Esophagus squamous epithelium (tissue), 5 donors: ENCODE measurements at regions not wholly inside any gene's neighbourhood (a gene's known extent, or its start where the extent isn't known, plus 50 kb on each side); places are given as distances from the start of the nearest gene placed in this dataset.

Source experiments
- DNase-seq: peaks from one replicate; lab custom pipeline; 2025; lab: John Stamatoyannopoulos, UW
- H3K27ac ChIP-seq, 4 donors: fragments of 200-600 bp; sonication (generic); one replicate each; pipeline ENCODE4 v1.5.1; 2016 to 2019; ENCODE audit warnings: mild to moderate bottlenecking in 1 of 4
- H3K27me3 ChIP-seq, 4 donors: fragments of 200-600 bp; sonication (generic); 1 replicate in 3 of 4; 2 replicates in 1 of 4; pipeline versions ENCODE4 v1.5.1 to v1.6.0; 2017 to 2021; ENCODE audit warnings: antibody characterized with exemption in 1 of 4
- H3K36me3 ChIP-seq, 3 donors: fragments of 200-600 bp; sonication (generic); one replicate each; pipeline ENCODE4 v1.5.1; 2016 to 2019
- H3K4me1 ChIP-seq, 3 donors: fragments of 200-600 bp; sonication (generic); one replicate each; pipeline ENCODE4 v1.5.1; 2017 to 2019
- H3K4me3 ChIP-seq, 4 donors: fragments of 200-600 bp; sonication (generic); 1 replicate in 3 of 4; 2 replicates in 1 of 4; pipeline ENCODE4 v1.5.1; 2016 to 2019; ENCODE audit warnings: mild to moderate bottlenecking in 2 of 4, moderate library complexity in 1 of 4
- H3K9me3 ChIP-seq, 3 donors: fragments of 200-600 bp; sonication (generic); one replicate each; pipeline ENCODE4 v1.5.1; 2016 to 2019
- POLR2A ChIP-seq, 4 donors: fragments of 450-650 bp; IDR thresholded peaks; one replicate each; pipeline ENCODE4 v1.6.1; 2017; ENCODE audit warnings: antibody characterized with exemption in 4 of 4, mild to moderate bottlenecking in 4 of 4, moderate library complexity in 3 of 4
- WGBS, 2 donors: methylation state at CpG; one replicate each; pipeline ENCODE4 v1.1.5; 2018; 5-methylcytosine and 5-hydroxymethylcytosine counted together
- intact Hi-C: fragments of 100-400 bp; cut with DNase I; formaldehyde crosslinking; loops from one replicate; pipeline ENCODE4 v1.15.0; 2022
- TF ChIP-seq, protein P1 (sequence below), 6 experiments: fragments of 450-650 bp in 4 of 6; fragments of 200-600 bp in 2 of 6; sonication (generic) in 2 of 6; IDR thresholded peaks; one replicate each; pipeline ENCODE4 v1.5.1; 2016 to 2019; ENCODE audit warnings: antibody characterized with exemption in 6 of 6, mild to moderate bottlenecking in 4 of 6, moderate library complexity in 4 of 6
- donor health status: DM: yes; HTN: yes; CAD: no.

DNA sequence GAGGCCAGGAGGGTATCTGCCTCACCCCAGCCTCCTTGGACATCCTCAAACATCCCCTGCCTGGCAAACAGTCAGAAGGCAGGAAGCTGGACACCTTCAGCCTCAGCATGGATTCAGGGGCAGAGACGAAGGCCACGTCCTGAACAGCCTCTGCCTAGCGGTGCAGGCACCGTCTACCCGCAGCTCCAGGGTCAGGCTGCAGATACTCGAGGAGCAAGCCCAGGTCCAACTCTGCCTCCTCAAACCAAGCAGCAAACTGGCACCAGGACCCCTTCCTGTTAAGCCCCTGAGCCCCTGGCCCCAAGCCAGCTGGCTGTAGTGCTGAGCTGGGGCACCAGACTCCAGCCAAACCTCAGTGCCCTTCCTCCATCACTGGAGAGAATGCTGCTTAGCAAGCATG lies 494.7 kb downstream of the NPHP4 start:
- DNase-seq, result no peak

DNA sequence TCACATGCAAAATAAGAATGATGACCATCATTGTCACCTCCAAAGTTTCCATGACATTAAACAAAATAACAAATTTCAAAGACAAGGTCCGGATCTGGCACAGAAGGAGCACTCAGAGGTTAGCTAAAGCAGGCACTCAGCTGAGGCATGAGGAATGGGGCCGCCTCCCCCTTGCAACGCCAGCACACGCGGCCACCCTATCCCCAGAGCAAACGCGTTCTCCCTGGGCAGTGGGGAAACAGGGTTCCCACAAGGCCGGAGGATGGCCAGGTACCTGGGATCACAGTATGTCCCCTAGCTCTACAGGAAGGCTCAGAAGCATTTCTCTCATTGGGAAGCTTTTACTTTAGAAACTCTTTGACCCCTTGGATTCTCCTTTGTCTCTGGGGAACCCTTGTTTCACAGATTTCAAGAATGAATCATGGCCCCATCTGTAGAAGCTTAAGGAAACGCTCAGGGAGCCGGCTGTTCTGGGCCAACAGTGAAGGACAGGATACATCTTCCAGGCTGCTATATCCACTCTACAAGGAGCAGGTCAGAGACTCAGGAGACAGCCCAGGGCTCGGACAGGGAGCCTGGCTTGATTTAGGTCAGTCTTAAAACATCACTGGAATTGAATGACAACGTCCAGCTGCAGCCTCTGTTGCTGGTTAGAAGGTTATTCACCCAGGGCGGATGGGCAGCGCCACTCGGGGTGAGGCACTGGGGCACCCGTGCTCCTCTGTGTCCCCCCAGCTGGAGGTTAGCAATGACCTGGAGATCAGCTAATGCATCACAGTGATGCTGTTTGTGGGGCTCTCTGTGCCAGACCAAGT lies 496.4 kb downstream of the NPHP4 start:
- DNase-seq, result no peak
- Histone ChIP-seq H3K4me1 (peaks cover 9 to 53% (median 14%) of the 10 kb centered on the region in 3 donors), H3K36me3 (no peaks in the 10 kb centered on the region), H3K9me3 (no peaks in the 10 kb centered on the region), H3K4me3 (no peak overlapping the region), H3K27ac (no peak overlapping the region), H3K27me3 (peaks cover 0 to 87% (median 0%) of the 10 kb centered on the region in 4 donors)
- TF ChIP-seq POLR2A (IDR thresholded peaks at IDR 0.05), result no peak
- TF ChIP-seq, protein P1, sequence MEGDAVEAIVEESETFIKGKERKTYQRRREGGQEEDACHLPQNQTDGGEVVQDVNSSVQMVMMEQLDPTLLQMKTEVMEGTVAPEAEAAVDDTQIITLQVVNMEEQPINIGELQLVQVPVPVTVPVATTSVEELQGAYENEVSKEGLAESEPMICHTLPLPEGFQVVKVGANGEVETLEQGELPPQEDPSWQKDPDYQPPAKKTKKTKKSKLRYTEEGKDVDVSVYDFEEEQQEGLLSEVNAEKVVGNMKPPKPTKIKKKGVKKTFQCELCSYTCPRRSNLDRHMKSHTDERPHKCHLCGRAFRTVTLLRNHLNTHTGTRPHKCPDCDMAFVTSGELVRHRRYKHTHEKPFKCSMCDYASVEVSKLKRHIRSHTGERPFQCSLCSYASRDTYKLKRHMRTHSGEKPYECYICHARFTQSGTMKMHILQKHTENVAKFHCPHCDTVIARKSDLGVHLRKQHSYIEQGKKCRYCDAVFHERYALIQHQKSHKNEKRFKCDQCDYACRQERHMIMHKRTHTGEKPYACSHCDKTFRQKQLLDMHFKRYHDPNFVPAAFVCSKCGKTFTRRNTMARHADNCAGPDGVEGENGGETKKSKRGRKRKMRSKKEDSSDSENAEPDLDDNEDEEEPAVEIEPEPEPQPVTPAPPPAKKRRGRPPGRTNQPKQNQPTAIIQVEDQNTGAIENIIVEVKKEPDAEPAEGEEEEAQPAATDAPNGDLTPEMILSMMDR (IDR thresholded peaks at IDR 0.05), result no peak
- intact Hi-C loops, result no loop called here
- WGBS, 2 donors, result 65 to 89% methylated on average over 8 to 9 of the region's 16 CpGs

More for the DNA sequence above, 494.7 kb downstream of the NPHP4 start:
- Histone ChIP-seq H3K27ac (no peak overlapping the region), H3K4me1 (peaks cover 9 to 53% (median 14%) of the 10 kb centered on the region in 3 donors), H3K4me3 (no peak overlapping the region), H3K9me3 (no peaks in the 10 kb centered on the region), H3K27me3 (peaks cover 0 to 83% (median 0%) of the 10 kb centered on the region in 4 donors), H3K36me3 (no peaks in the 10 kb centered on the region)
- intact Hi-C loops, result no loop called here
- no CpG with 5 or more reads among the region's 6 CpGs for WGBS, 2 donors
- TF ChIP-seq, protein P1 (IDR thresholded peaks at IDR 0.05), result no peak
- no peak for TF ChIP-seq POLR2A (IDR thresholded peaks at IDR 0.05)

DNA sequence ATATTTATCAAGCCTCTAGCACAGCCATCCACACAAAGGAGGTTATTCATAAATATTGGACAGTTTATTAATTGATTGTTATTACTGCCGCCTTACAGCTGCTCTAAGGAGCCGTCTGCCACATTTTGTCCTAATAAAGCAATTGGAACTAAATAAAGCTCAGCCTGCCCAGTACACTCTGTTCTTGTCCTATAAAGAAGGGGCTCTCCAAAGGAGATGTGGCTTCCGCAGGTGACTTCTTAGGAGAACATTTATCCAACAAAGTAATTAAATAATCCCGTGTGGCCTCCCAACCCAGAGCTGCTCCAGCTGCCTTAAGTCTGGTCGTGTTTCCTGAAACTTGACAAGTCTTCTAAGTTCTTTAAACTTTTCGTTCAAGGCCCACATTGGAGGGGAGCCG lies 497.7 kb downstream of the NPHP4 start:
- Histone ChIP-seq H3K27me3 (peaks cover 0 to 95% (median 0%) of the 10 kb centered on the region in 4 donors), H3K4me1 (peaks cover 9 to 60% (median 14%) of the 10 kb centered on the region in 3 donors), H3K27ac (no peak overlapping the region), H3K4me3 (no peak overlapping the region), H3K36me3 (no peaks in the 10 kb centered on the region), H3K9me3 (no peaks in the 10 kb centered on the region)
- 39 to 44% methylated on average over 7 of the region's 7 CpGs for WGBS, 2 donors
- DNase-seq, result no peak
- intact Hi-C loops, result no loop called here
- TF ChIP-seq POLR2A (IDR thresholded peaks at IDR 0.05), result no peak
- TF ChIP-seq, protein P1 (IDR thresholded peaks at IDR 0.05), result no peak

DNA sequence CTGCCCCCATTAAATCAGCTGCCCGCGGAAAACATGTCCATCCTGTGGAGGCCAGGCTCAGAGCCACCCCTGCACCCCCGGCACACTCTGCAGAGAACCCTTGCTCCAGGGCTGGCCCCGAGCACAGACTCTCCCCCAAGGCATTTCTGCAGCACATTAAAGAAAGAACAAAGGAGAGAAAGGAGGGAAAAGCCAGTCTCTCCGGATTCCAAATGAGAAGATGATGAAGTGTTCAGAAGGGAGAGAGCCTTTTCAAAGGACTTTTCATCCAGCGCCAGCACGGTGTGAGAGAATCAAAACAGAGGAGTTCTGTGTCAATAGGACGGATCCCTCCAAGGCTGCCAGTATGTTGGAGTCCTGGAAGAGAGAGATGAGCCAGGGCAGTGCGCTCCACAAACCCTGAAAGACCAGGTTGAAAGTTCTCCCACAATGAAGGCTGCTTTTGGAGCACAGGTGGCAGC lies 498.3 kb downstream of the NPHP4 start:
- TF ChIP-seq, protein P1 (IDR thresholded peaks at IDR 0.05), result no peak
- no peak for TF ChIP-seq POLR2A (IDR thresholded peaks at IDR 0.05)
- 12 to 22% methylated on average over 7 of the region's 9 CpGs for WGBS, 2 donors
- DNase-seq, result no peak
- peaks cover 9 to 60% (median 14%) of the 10 kb centered on the region in 3 donors for H3K4me1 ChIP-seq
- intact Hi-C loops, result no loop called here
- peak overlapping the region in 1 of 4 donors; percentile 25 for H3K27ac ChIP-seq
- no peaks in the 10 kb centered on the region for H3K36me3 ChIP-seq
- no peaks in the 10 kb centered on the region for H3K9me3 ChIP-seq
- peaks cover 0 to 100% (median 0%) of the 10 kb centered on the region in 4 donors for H3K27me3 ChIP-seq
- H3K4me3 ChIP-seq, result no peak overlapping the region

DNA sequence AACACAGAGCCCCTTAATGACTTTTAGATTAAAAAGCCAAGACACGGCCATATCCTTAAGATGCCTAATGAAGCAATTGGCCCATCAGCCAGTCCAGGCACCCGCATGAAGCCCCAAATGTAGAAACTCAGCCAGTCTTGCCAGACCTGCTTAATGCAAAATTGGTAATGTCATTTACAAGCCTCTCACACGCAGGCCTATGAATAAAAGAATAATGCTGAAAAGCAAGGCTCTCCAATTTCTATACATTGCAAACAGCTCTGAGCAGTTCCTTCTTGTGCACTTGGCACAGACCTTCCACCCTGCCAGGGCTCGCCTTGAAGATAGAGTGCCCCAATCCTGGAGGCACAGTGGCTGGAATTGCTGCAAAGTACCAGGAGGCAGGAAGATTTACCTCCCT lies 498.9 kb downstream of the NPHP4 start:
- Histone ChIP-seq H3K27me3 (peaks cover 0 to 99% (median 0%) of the 10 kb centered on the region in 4 donors), H3K4me1 (peaks cover 9 to 60% (median 14%) of the 10 kb centered on the region in 3 donors), H3K36me3 (no peaks in the 10 kb centered on the region), H3K4me3 (no peak overlapping the region), H3K27ac (peak overlapping the region in 1 of 4 donors; percentile 25), H3K9me3 (no peaks in the 10 kb centered on the region)
- 24 to 82% methylated on average over 2 to 3 of the region's 4 CpGs for WGBS, 2 donors
- DNase-seq, result no peak
- TF ChIP-seq, protein P1 (IDR thresholded peaks at IDR 0.05), result no peak
- no peak for TF ChIP-seq POLR2A (IDR thresholded peaks at IDR 0.05)
- intact Hi-C loops, result no loop called here
